ENCODE measurements at regions not wholly inside any gene's neighbourhood (a gene's known extent, or its start where the extent isn't known, plus 50 kb on each side); places are given as distances from the start of the nearest gene placed in this dataset.

- POLR2A ChIA-PET: no interaction called here
- Histone ChIP-seq H3K4me3 (ENCODE audit: low read depth, low read length) (no peak overlapping the region), H3K36me3 (ENCODE audit: control insufficient read depth in 2 of 2, insufficient read depth in 1 of 2, low read length in 2 of 2) (no peaks in the 10 kb centered on the region), H3K4me1 (ENCODE audit: control insufficient read depth, insufficient read depth, low read length) (no peaks in the 10 kb centered on the region), H3K9me3 (ENCODE audit: control insufficient read depth, insufficient read depth, low read depth, low read length) (no peaks in the 10 kb centered on the region), H3K27ac (ENCODE audit: extremely low read depth, low read depth, low read length) (no peak overlapping the region)
- CTCF ChIA-PET: no interaction called here
- TF ChIP-seq SCRT1 (tag by site-specific recombination; IDR thresholded peaks at IDR 0.05; ENCODE audit: borderline replicate concordance) (no peak), ZNF404 (tag by site-specific recombination; IDR thresholded peaks at IDR 0.05) (no peak), BCL11A (tag by site-specific recombination; IDR thresholded peaks at IDR 0.05; ENCODE audit: low read depth) (no peak), ZNF280D (tag by site-specific recombination; IDR thresholded peaks at IDR 0.05) (no peak), ZBTB8A (tag by site-specific recombination; IDR thresholded peaks at IDR 0.05) (no peak), BCL6B (tag by site-specific recombination; IDR thresholded peaks at IDR 0.05) (no peak), ZNF544 (tag by site-specific recombination; IDR thresholded peaks at IDR 0.05) (no peak), ZNF518A (tag by site-specific recombination; conservative IDR thresholded peaks at IDR 0.05; ENCODE audit: low read depth) (no peak), HOXD13 (CRISPR knock-in tag; IDR thresholded peaks at IDR 0.05; ENCODE audit: borderline replicate concordance) (no peak), ZNF658 (tag by site-specific recombination; IDR thresholded peaks at IDR 0.05) (no peak), ZNF416 (tag by site-specific recombination; IDR thresholded peaks at IDR 0.05) (no peak), ZBTB17 (tag by site-specific recombination; IDR thresholded peaks at IDR 0.05) (no peak), ZEB2 (tag by site-specific recombination; IDR thresholded peaks at IDR 0.05) (no peak), MZF1 (tag by site-specific recombination; IDR thresholded peaks at IDR 0.05; ENCODE audit: borderline replicate concordance) (no peak), ZNF324 (tag by site-specific recombination; IDR thresholded peaks at IDR 0.05) (no peak), PRDM1 (tag by site-specific recombination; IDR thresholded peaks at IDR 0.05) (no peak), ZNF585B (tag by site-specific recombination; IDR thresholded peaks at IDR 0.05) (no peak), ZNF138 (tag by site-specific recombination; IDR thresholded peaks at IDR 0.05; ENCODE audit: borderline replicate concordance) (no peak), MYNN (tag by site-specific recombination; IDR thresholded peaks at IDR 0.05; ENCODE audit: borderline replicate concordance) (no peak), ZNF530 (tag by site-specific recombination; IDR thresholded peaks at IDR 0.05; ENCODE audit: low read depth) (no peak)
Observed at GRCh38 chr18:55903911-55904310, 315.9 kb upstream of the TCF4 start.
